HUES64 (cell line): ENCODE measurements at regions not wholly inside any gene's neighbourhood (a gene's known extent, or its start where the extent isn't known, plus 50 kb on each side); places are given as distances from the start of the nearest gene placed in this dataset.

Experiments used
- H3K27ac ChIP-seq: 2 replicates; pipeline ENCODE4 v1.7.0; 2013; ENCODE audit warnings: low read depth, low read length, inconsistent platforms
- H3K27me3 ChIP-seq: 2 replicates; pipeline ENCODE4 v1.6.1; 2013; ENCODE audit warnings: mild to moderate bottlenecking, low read length; ENCODE audit not compliant: insufficient read depth
- H3K36me3 ChIP-seq: 2 replicates; pipeline ENCODE4 v1.6.1; 2013; ENCODE audit warnings: mild to moderate bottlenecking, low read length; ENCODE audit not compliant: insufficient read depth
- H3K4me1 ChIP-seq: 2 replicates; pipeline ENCODE4 v1.6.1; 2013; ENCODE audit warnings: mild to moderate bottlenecking, low read length, moderate library complexity; ENCODE audit not compliant: insufficient read depth
- H3K4me3 ChIP-seq: 2 replicates; pipeline ENCODE4 v1.5.1; 2013; ENCODE audit warnings: mild to moderate bottlenecking, low read length, moderate library complexity
- H3K9ac ChIP-seq: 2 replicates; pipeline ENCODE4 v1.6.1; 2013; ENCODE audit warnings: mild to moderate bottlenecking, low read depth, low read length
- H3K9me3 ChIP-seq: 2 replicates; pipeline ENCODE4 v1.6.1; 2013; ENCODE audit warnings: low read depth, low read length; ENCODE audit not compliant: insufficient read depth
- WGBS: fragments of 150-250, 120-280 bp; methylation state at CpG from one replicate; pipeline ENCODE4 v1.1.7; 2013; ENCODE audit warnings: missing lambda C conversion rate; 5-methylcytosine and 5-hydroxymethylcytosine counted together

DNA sequence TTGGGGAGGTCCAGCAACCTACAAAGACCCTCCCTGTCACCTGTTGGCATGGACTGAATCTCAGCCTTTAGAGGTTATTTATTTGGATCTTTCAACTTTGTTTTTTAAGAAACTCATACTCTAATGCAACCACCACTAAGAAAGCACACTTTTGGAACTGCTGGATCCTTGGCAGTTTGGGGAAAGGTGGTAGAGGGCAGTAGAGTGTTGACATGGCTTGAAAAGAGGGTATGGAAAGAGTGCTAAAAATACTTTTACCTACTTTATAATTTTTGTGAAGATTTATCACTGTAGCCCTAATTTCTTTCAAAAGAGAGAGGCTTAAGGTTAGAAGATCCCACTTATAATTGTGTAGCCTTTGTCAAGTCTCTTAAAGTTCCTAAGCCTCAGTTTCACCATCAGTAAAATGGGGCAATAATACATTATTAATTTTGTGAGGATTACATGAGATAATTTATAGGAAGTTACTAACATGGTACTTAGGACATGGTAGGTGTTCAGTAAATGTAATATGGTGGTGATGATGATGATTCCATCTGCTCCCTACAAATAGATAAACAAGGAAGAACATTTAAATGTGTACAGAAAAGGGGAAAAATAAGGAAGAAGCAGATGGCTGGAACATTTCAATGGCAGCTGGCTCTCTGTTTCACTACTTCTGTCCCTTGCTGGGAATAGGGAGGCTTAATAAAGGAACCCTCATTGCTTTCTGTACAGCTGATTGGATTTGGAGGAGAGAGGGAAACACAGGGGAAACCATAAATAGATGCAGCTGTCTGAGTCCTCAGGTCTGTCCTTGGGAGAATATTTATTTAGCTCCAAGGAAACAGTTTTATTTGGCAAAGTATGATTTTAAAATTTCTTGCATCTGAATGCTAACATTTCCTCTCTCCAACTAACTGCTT lies 208.4 kb upstream of the ADAMTS9 start:
- Histone ChIP-seq H3K4me1 (peaks cover 8% of the 10 kb centered on the region), H3K9me3 (no peaks in the 10 kb centered on the region), H3K9ac (no peak overlapping the region), H3K36me3 (no peaks in the 10 kb centered on the region), H3K4me3 (no peak overlapping the region), H3K27me3 (no peaks in the 10 kb centered on the region), H3K27ac (no peak overlapping the region)

GRCh38 chr3:64895106-64895990 lies 207.5 kb upstream of the ADAMTS9 start:
- Histone ChIP-seq H3K4me3 (no peak overlapping the region), H3K36me3 (no peaks in the 10 kb centered on the region), H3K9ac (no peak overlapping the region), H3K27me3 (no peaks in the 10 kb centered on the region), H3K9me3 (no peaks in the 10 kb centered on the region), H3K27ac (no peak overlapping the region), H3K4me1 (peaks cover 13% of the 10 kb centered on the region)
- WGBS = 68% methylated on average over 6 of the region's 6 CpGs

- H3K9me3 ChIP-seq = no peaks in the 10 kb centered on the region
- H3K4me1 ChIP-seq = peaks cover 14% of the 10 kb centered on the region
- H3K9ac ChIP-seq = no peak overlapping the region
- no peak overlapping the region for H3K4me3 ChIP-seq
- WGBS = 92% methylated on average over 5 of the region's 5 CpGs
- H3K27me3 ChIP-seq = no peaks in the 10 kb centered on the region
- H3K36me3 ChIP-seq = no peaks in the 10 kb centered on the region
- no peak overlapping the region for H3K27ac ChIP-seq
Measured at GRCh38 chr3:64894006-64894405, 206.2 kb upstream of the ADAMTS9 start.

GRCh38 chr3:64892671-64893309 lies 205.0 kb upstream of the ADAMTS9 start:
- Histone ChIP-seq H3K36me3 (no peaks in the 10 kb centered on the region), H3K27ac (no peak overlapping the region), H3K27me3 (no peaks in the 10 kb centered on the region), H3K9ac (no peak overlapping the region), H3K4me3 (no peak overlapping the region), H3K4me1 (peaks cover 14% of the 10 kb centered on the region), H3K9me3 (no peaks in the 10 kb centered on the region)
- 89% methylated on average over 3 of the region's 5 CpGs for WGBS

- Histone ChIP-seq H3K27me3 (no peaks in the 10 kb centered on the region), H3K36me3 (no peaks in the 10 kb centered on the region), H3K9me3 (no peaks in the 10 kb centered on the region), H3K9ac (no peak overlapping the region), H3K4me3 (no peak overlapping the region), H3K4me1 (peaks cover 14% of the 10 kb centered on the region), H3K27ac (no peak overlapping the region)
- WGBS = 91% methylated on average over 2 of the region's 2 CpGs
Measured at GRCh38 chr3:64891021-64891420, 203.2 kb upstream of the ADAMTS9 start.

- Histone ChIP-seq H3K9ac (no peak overlapping the region), H3K4me1 (peaks cover 13% of the 10 kb centered on the region), H3K27me3 (no peaks in the 10 kb centered on the region), H3K36me3 (no peaks in the 10 kb centered on the region), H3K27ac (no peak overlapping the region), H3K4me3 (no peak overlapping the region), H3K9me3 (no peaks in the 10 kb centered on the region)
- 92% methylated on average over 2 of the region's 2 CpGs for WGBS
Measured at GRCh38 chr3:64890466-64890865, 202.7 kb upstream of the ADAMTS9 start.

DNA sequence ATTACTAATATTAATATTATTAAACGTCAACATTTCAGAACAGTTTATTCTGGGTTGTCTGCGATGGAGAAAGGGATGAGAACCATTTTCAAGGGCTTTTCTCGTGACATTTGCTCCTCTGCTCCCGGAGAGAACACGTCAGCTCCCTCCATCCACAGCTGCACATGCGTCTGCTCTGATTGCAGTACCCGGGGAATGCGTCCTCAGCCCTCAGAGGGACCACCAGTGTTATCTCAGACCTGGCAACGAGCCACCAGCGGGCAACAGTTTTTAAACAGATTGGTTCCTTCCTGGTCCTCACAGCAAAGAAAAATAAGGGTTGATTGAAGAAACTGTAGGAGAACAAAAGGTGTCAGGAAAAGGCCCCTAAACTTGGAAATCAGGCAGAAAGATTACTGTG lies 202.2 kb upstream of the ADAMTS9 start:
- WGBS = 82% methylated on average over 10 of the region's 10 CpGs
- H3K9me3 ChIP-seq = no peaks in the 10 kb centered on the region
- no peak overlapping the region for H3K4me3 ChIP-seq
- H3K9ac ChIP-seq = no peak overlapping the region
- H3K36me3 ChIP-seq = no peaks in the 10 kb centered on the region
- H3K4me1 ChIP-seq = peaks cover 9% of the 10 kb centered on the region
- no peak overlapping the region for H3K27ac ChIP-seq
- no peaks in the 10 kb centered on the region for H3K27me3 ChIP-seq

- no peaks in the 10 kb centered on the region for H3K36me3 ChIP-seq
- H3K4me3 ChIP-seq = no peak overlapping the region
- H3K27ac ChIP-seq = no peak overlapping the region
- WGBS = 93% methylated on average over 3 of the region's 3 CpGs
- H3K9me3 ChIP-seq = no peaks in the 10 kb centered on the region
- H3K4me1 ChIP-seq = peaks cover 9% of the 10 kb centered on the region
- no peaks in the 10 kb centered on the region for H3K27me3 ChIP-seq
- no peak overlapping the region for H3K9ac ChIP-seq
Measured at GRCh38 chr3:64888840-64889392, 201.1 kb upstream of the ADAMTS9 start.

DNA sequence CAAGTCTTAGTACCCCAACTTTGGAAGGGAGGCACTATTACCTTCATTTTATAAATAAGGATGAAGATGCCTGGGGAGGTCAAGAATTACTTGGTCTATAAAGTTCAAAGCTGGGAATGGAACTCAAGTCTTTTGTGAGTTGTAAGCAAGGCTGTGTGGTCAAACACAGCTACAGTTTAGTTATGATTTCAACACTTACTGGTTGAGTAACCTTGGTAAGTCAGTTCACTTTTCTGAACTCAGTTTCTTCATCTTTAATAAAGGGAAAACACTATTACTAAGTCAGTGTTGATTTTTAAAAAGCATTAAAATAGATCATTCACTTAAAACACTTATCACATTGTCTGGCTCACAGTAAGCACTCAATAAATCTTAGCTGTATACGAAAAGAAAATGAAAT lies 200.4 kb upstream of the ADAMTS9 start:
- Histone ChIP-seq H3K4me1 (peaks cover 9% of the 10 kb centered on the region), H3K9ac (no peak overlapping the region), H3K27me3 (no peaks in the 10 kb centered on the region), H3K4me3 (no peak overlapping the region), H3K9me3 (no peaks in the 10 kb centered on the region), H3K27ac (no peak overlapping the region), H3K36me3 (no peaks in the 10 kb centered on the region)
- WGBS = 100% methylated on average over 1 of the region's 1 CpG

DNA sequence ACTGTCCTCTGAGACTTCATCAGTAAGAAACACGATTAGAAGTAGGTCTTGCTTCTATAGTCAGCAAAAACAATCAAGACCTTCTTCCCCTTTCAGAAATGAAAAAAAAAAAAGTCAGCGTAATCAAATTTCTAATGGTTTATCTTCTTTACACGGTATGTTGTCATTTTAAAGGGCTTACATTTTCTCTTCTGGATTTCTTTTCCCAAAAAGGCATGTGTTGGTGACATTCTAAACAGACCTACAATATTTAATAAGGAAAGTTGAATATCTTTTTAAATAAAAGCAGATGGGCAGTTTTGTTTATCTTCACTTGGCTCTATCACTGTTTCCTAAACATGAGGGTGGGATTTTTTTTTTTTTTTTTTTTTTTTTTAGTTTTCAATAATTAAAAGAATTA lies 197.3 kb upstream of the ADAMTS9 start:
- no peaks in the 10 kb centered on the region for H3K36me3 ChIP-seq
- H3K4me3 ChIP-seq = no peak overlapping the region
- 100% methylated on average over 2 of the region's 3 CpGs for WGBS

DNA sequence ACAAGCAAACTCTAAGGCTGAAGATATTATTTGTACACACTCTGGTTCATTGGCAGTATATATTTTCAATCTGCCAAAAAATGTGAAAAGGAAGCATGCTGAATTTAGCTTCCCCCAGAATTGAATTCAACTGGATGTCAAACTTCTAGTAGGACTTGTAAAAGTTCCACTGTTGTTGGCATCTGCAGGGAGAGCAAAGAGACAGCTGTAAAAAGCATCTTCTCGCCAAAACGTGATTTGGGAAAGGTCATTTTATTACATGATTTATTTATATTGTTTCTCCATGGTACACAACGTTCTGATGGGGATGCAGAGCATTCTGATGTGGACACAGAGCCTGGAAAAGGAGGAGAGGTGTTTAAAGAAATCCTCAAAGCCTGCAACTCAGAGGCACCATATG lies 196.7 kb upstream of the ADAMTS9 start:
- Histone ChIP-seq H3K36me3 (no peaks in the 10 kb centered on the region), H3K9me3 (no peaks in the 10 kb centered on the region), H3K27me3 (no peaks in the 10 kb centered on the region), H3K4me3 (no peak overlapping the region), H3K9ac (no peak overlapping the region), H3K27ac (no peak overlapping the region), H3K4me1 (no peaks in the 10 kb centered on the region)
- WGBS = 96% methylated on average over 3 of the region's 3 CpGs

More for the DNA sequence above, 197.3 kb upstream of the ADAMTS9 start:
- H3K27me3 ChIP-seq = no peaks in the 10 kb centered on the region
- no peak overlapping the region for H3K27ac ChIP-seq
- no peak overlapping the region for H3K9ac ChIP-seq
- no peaks in the 10 kb centered on the region; the same call in 1 of the 2 replicates for H3K4me1 ChIP-seq
- H3K9me3 ChIP-seq = no peaks in the 10 kb centered on the region
